Bronchial epithelial cell (primary cell): ENCODE measurements at regions not wholly inside any gene's neighbourhood (a gene's known extent, or its start where the extent isn't known, plus 50 kb on each side); places are given as distances from the start of the nearest gene placed in this dataset.

Source experiments
- DNase-seq: peaks from one replicate; pipeline ENCODE4 v3.0.0-alpha.2; 2010; ENCODE audit warnings: low read depth
- FAIRE-seq: peaks from 2 replicates; lab custom pipeline; 2011; peaks lifted over from hg19 to GRCh38; lab: Jason Lieb, UNC
- H3K27me3 ChIP-seq: 2 replicates; pipeline ENCODE4 v1.5.1; 2011; ENCODE audit warnings: low read length; ENCODE audit not compliant: control insufficient read depth, insufficient read depth
- H3K36me3 ChIP-seq: 2 replicates; pipeline ENCODE4 v1.5.1; 2011; ENCODE audit warnings: low read length; ENCODE audit not compliant: control insufficient read depth, insufficient read depth
- H3K4me3 ChIP-seq: 2 replicates; pipeline ENCODE4 v1.5.1; 2011; ENCODE audit warnings: mild to moderate bottlenecking, low read depth, low read length, control low read depth
- CTCF ChIP-seq: IDR thresholded peaks from 2 replicates; pipeline ENCODE4 v1.5.1; 2011; ENCODE audit warnings: mild to moderate bottlenecking, moderate library complexity, low read length, control low read depth, inconsistent platforms; ENCODE audit not compliant: insufficient read depth, severe bottlenecking

- no peaks in the 10 kb centered on the region for H3K36me3 ChIP-seq
- DNase-seq (no peak), FAIRE-seq (no peak)
- H3K4me3 ChIP-seq: no peak overlapping the region
- no peak for TF ChIP-seq CTCF
- H3K27me3 ChIP-seq: no peaks in the 10 kb centered on the region
These were observed 1035.6 kb downstream of the PCDH7 start for GRCh38 chr4:31755751-31756150.

GRCh38 chr4:31768756-31769155 lies 1048.6 kb downstream of the PCDH7 start:
- Histone ChIP-seq H3K4me3 (no peak overlapping the region), H3K36me3 (no peaks in the 10 kb centered on the region), H3K27me3 (no peaks in the 10 kb centered on the region)
- FAIRE-seq (no peak), DNase-seq (no peak)
- TF ChIP-seq CTCF: no peak

GRCh38 chr4:31783311-31783710 lies 1063.1 kb downstream of the PCDH7 start:
- TF ChIP-seq CTCF: no peak
- DNase-seq (no peak), FAIRE-seq (no peak)
- Histone ChIP-seq H3K4me3 (no peak overlapping the region), H3K27me3 (no peaks in the 10 kb centered on the region), H3K36me3 (no peaks in the 10 kb centered on the region)

- no peaks in the 10 kb centered on the region for H3K36me3 ChIP-seq
- FAIRE-seq (no peak), DNase-seq (no peak)
- no peak for TF ChIP-seq CTCF
- no peaks in the 10 kb centered on the region for H3K27me3 ChIP-seq
- H3K4me3 ChIP-seq: no peak overlapping the region
These were observed 1064.4 kb downstream of the PCDH7 start for GRCh38 chr4:31784558-31784957.

GRCh38 chr4:31787701-31788100 lies 1067.5 kb downstream of the PCDH7 start:
- no peak for FAIRE-seq

More at GRCh38 chr4:31787701-31788100, 1067.5 kb downstream of the PCDH7 start:
- Histone ChIP-seq H3K36me3 (no peaks in the 10 kb centered on the region), H3K4me3 (no peak overlapping the region), H3K27me3 (no peaks in the 10 kb centered on the region)
- DNase-seq: no peak
- no peak for TF ChIP-seq CTCF
